K562 (cell line): ENCODE measurements at regions not wholly inside any gene's neighbourhood (a gene's known extent, or its start where the extent isn't known, plus 50 kb on each side); places are given as distances from the start of the nearest gene placed in this dataset.

ENCODE experiments used
- ATF4 ChIP-seq: fragments of 450-650 bp; formaldehyde crosslinking; IDR thresholded peaks from 2 replicates; pipeline ENCODE4 v1.4.0; 2022; ENCODE audit warnings: mild to moderate bottlenecking, moderate library complexity
- CTBP1 ChIP-seq: fragments of 450-650 bp; IDR thresholded peaks from 2 replicates; pipeline ENCODE4 v1.6.1; 2016; ENCODE audit warnings: borderline replicate concordance
- HIVEP1 ChIP-seq: fragments of 250-450 bp; sonication (Bioruptor Pico); IDR thresholded peaks from 2 replicates; pipeline ENCODE4 v1.4.0; 2020; ENCODE audit warnings: mild to moderate bottlenecking
- HLTF ChIP-seq: fragments of 450-650 bp; IDR thresholded peaks from 2 replicates; pipeline ENCODE4 v1.6.1; 2016
- HMBOX1 ChIP-seq: sonication (generic); IDR thresholded peaks from 2 replicates; pipeline ENCODE4 v1.6.1; 2016
- HNRNPL ChIP-seq: fragments of 200-400 bp; formaldehyde crosslinking; IDR thresholded peaks from 2 replicates; pipeline ENCODE4 v1.6.1; 2017; ENCODE audit warnings: low read depth, mild to moderate bottlenecking, low read length
- ID3 ChIP-seq, 2 experiments: fragments of 250-450 bp in 1 of 2; fragments of 450-650 bp in 1 of 2; sonication (Bioruptor Pico) in 1 of 2; IDR thresholded peaks; 2 replicates each; pipeline versions ENCODE4 v1.6.1 to v1.8.0; 2016 to 2021; ENCODE audit warnings: mild to moderate bottlenecking in 2 of 2, moderate library complexity in 2 of 2, missing compliant biosample characterization in 1 of 2, missing genetic modification characterization in 1 of 2
- KDM1A ChIP-seq, 2 experiments: fragments of 450-650 bp; IDR thresholded peaks; 2 replicates each; pipeline ENCODE4 v1.6.1; 2016; ENCODE audit warnings: mild to moderate bottlenecking in 2 of 2
- MBD2 ChIP-seq: sonication (generic); IDR thresholded peaks from 2 replicates; pipeline ENCODE4 v1.6.1; 2016; ENCODE audit warnings: low read depth, borderline replicate concordance
- PATZ1 ChIP-seq: fragments of 250-450 bp; sonication (Bioruptor Pico); IDR thresholded peaks from 2 replicates; pipeline ENCODE4 v1.5.0; 2020; ENCODE audit warnings: mild to moderate bottlenecking, borderline replicate concordance
- POLR2A ChIP-seq: fragments of 450-650 bp; conservative IDR thresholded peaks from 2 replicates; pipeline ENCODE4 v1.6.1; 2016
- PRDM10 ChIP-seq: fragments of 450-650 bp; IDR thresholded peaks from 2 replicates; pipeline ENCODE4 v1.6.1; 2018; ENCODE audit not compliant: partially characterized antibody
- SRSF3 ChIP-seq: fragments of 200-400 bp; formaldehyde crosslinking; IDR thresholded peaks from 2 replicates; pipeline ENCODE4 v1.6.1; 2016; ENCODE audit warnings: mild to moderate bottlenecking, low read length, moderate library complexity; ENCODE audit not compliant: insufficient read depth
- ZNF263 ChIP-seq: sonication (generic); formaldehyde crosslinking; IDR thresholded peaks from 2 replicates; pipeline ENCODE4 v1.8.0; 2022; ENCODE audit warnings: mild to moderate bottlenecking, missing genetic modification reagents, borderline replicate concordance
- ZNF584 ChIP-seq: fragments of 200-800 bp; sonication (Bioruptor generic); IDR thresholded peaks from 2 replicates; pipeline ENCODE4 v1.6.1; 2016; ENCODE audit warnings: low read depth, mild to moderate bottlenecking, missing genetic modification characterization, missing compliant biosample characterization
- ZSCAN29 ChIP-seq: fragments of 450-650 bp; IDR thresholded peaks from 2 replicates; pipeline ENCODE4 v1.6.1; 2017

GRCh38 chr6:26199057-26199772, 112.0 kb downstream of the HFE start (continued):
- TF ChIP-seq ID3 (CRISPR knock-in tag; IDR thresholded peaks at IDR 0.05): no peak
- peak; percentile 44 for TF ChIP-seq ID3 (tag; IDR thresholded peaks at IDR 0.05)
- peak; percentile 98 for TF ChIP-seq HNRNPL
- TF ChIP-seq KDM1A (IDR thresholded peaks at IDR 0.05): 0 out of 4 replicates have a peak, but pooled peaks of 1 of the 2 experiments have one; percentile 26
- TF ChIP-seq CTBP1: peak; percentile 41; the same call in 1 of the 2 replicates
- peak; percentile 39; the same call in 1 of the 2 replicates for TF ChIP-seq ATF4 (CRISPR knock-in tag)
- TF ChIP-seq MBD2: peak; percentile 92
- TF ChIP-seq ZNF584 (CRISPR knock-in tag): 0 out of 2 replicates have a peak, but pooled peaks have one; percentile 51
- TF ChIP-seq ZNF263 (CRISPR knock-in tag): peak; percentile 68
- TF ChIP-seq HMBOX1: peak; percentile 5; the same call in 1 of the 2 replicates
- TF ChIP-seq PATZ1 (CRISPR knock-in tag): 0 out of 2 replicates have a peak, but pooled peaks have one; percentile 34
- peak; percentile 54; the same call in 1 of the 2 replicates for TF ChIP-seq HLTF
- peak; percentile 87 for TF ChIP-seq ZSCAN29
- peak; percentile 45 for TF ChIP-seq PRDM10
- 0 out of 2 replicates have a peak, but pooled peaks have one; percentile 29 for TF ChIP-seq SRSF3
- TF ChIP-seq HIVEP1: no peak
- TF ChIP-seq POLR2A: peak; percentile 100
